DOHH2 (cell line): ENCODE measurements at regions not wholly inside any gene's neighbourhood (a gene's known extent, or its start where the extent isn't known, plus 50 kb on each side); places are given as distances from the start of the nearest gene placed in this dataset.

Experiments
- H3F3A ChIP-seq: fragments of 200-600 bp; sonication (generic), shearing (Covaris generic); 2 replicates; pipeline ENCODE4 v1.6.0; 2016; ENCODE audit warnings: antibody characterized with exemption, mild to moderate bottlenecking; ENCODE audit not compliant: control insufficient read depth, insufficient read depth
- H3K27ac ChIP-seq: fragments of 200-600 bp; sonication (generic); 2 replicates; pipeline ENCODE4 v1.5.1; 2014; ENCODE audit warnings: low read depth, mild to moderate bottlenecking, low read length, moderate library complexity
- H3K27me3 ChIP-seq: fragments of 200-600 bp; sonication (generic); 2 replicates; pipeline ENCODE4 v1.6.1; 2014; ENCODE audit warnings: mild to moderate bottlenecking, low read length, mixed read lengths; ENCODE audit not compliant: control insufficient read depth
- H3K36me3 ChIP-seq: fragments of 200-600 bp; sonication (generic); 2 replicates; pipeline ENCODE4 v1.6.1; 2014; ENCODE audit warnings: mild to moderate bottlenecking, low read length, moderate library complexity, mixed read lengths; ENCODE audit not compliant: control insufficient read depth
- H3K4me1 ChIP-seq: fragments of 200-600 bp; sonication (generic); 2 replicates; pipeline ENCODE4 v1.6.1; 2014; ENCODE audit warnings: mild to moderate bottlenecking, low read length, mixed read lengths; ENCODE audit not compliant: control insufficient read depth
- H3K4me2 ChIP-seq: fragments of 200-600 bp; sonication (generic); 2 replicates; pipeline ENCODE4 v1.6.0; 2014; ENCODE audit warnings: mild to moderate bottlenecking, low read length, moderate library complexity
- H3K4me3 ChIP-seq: fragments of 200-600 bp; sonication (generic); 2 replicates; pipeline ENCODE4 v1.5.1; 2014; ENCODE audit warnings: mild to moderate bottlenecking, low read length, mixed read lengths
- H3K79me2 ChIP-seq: fragments of 200-600 bp; sonication (generic); 2 replicates; pipeline ENCODE4 v1.6.1; 2014; ENCODE audit warnings: mild to moderate bottlenecking, low read length, mixed read lengths; ENCODE audit not compliant: control insufficient read depth
- H3K9me2 ChIP-seq: fragments of 200-600 bp; sonication (generic); replicated peaks from 2 replicates; pipeline ENCODE4 v1.6.1; 2014; ENCODE audit warnings: mild to moderate bottlenecking, low read length, mixed read lengths; ENCODE audit not compliant: control insufficient read depth
- H3K9me3 ChIP-seq: fragments of 200-600 bp; sonication (generic); 2 replicates; pipeline ENCODE4 v1.6.1; 2014; ENCODE audit warnings: antibody characterized with exemption, low read length, mixed read lengths; ENCODE audit not compliant: control insufficient read depth, insufficient read depth
- H4K20me1 ChIP-seq: fragments of 200-600 bp; sonication (generic); 2 replicates; pipeline ENCODE4 v1.6.0; 2014; ENCODE audit warnings: low read depth, mild to moderate bottlenecking, antibody characterized with exemption, low read length, moderate library complexity; ENCODE audit not compliant: control insufficient read depth, insufficient read depth
- EZH2phosphoT487 ChIP-seq: fragments of 200-600 bp; sonication (generic); IDR thresholded peaks from 2 replicates; pipeline ENCODE4 v1.6.1; 2017; ENCODE audit warnings: borderline replicate concordance, mild to moderate bottlenecking, antibody characterized with exemption, low read length, moderate library complexity, mixed read lengths
- TF ChIP-seq, protein P1 (sequence below): fragments of 200-600 bp; sonication (generic); IDR thresholded peaks from one replicate; pipeline ENCODE4 v1.5.1; 2014; ENCODE audit warnings: antibody characterized with exemption, mild to moderate bottlenecking, low read depth, low read length; ENCODE audit not compliant: poor library complexity, severe bottlenecking

- H3K27ac ChIP-seq = no peak overlapping the region
- H3K9me2 ChIP-seq = no peaks in the 10 kb centered on the region
- TF ChIP-seq EZH2phosphoT487 = no peak
- TF ChIP-seq, protein P1, sequence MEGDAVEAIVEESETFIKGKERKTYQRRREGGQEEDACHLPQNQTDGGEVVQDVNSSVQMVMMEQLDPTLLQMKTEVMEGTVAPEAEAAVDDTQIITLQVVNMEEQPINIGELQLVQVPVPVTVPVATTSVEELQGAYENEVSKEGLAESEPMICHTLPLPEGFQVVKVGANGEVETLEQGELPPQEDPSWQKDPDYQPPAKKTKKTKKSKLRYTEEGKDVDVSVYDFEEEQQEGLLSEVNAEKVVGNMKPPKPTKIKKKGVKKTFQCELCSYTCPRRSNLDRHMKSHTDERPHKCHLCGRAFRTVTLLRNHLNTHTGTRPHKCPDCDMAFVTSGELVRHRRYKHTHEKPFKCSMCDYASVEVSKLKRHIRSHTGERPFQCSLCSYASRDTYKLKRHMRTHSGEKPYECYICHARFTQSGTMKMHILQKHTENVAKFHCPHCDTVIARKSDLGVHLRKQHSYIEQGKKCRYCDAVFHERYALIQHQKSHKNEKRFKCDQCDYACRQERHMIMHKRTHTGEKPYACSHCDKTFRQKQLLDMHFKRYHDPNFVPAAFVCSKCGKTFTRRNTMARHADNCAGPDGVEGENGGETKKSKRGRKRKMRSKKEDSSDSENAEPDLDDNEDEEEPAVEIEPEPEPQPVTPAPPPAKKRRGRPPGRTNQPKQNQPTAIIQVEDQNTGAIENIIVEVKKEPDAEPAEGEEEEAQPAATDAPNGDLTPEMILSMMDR = no peak
- H3K4me1 ChIP-seq = no peaks in the 10 kb centered on the region
- no peak overlapping the region for H3K4me2 ChIP-seq
- no peaks in the 10 kb centered on the region for H3F3A ChIP-seq
- no peaks in the 10 kb centered on the region for H3K9me3 ChIP-seq
- H3K27me3 ChIP-seq = 0 out of 2 replicates have a peak, but pooled peaks cover 2% of the 10 kb centered on the region
- no peaks in the 10 kb centered on the region for H3K36me3 ChIP-seq
- no peaks in the 10 kb centered on the region for H4K20me1 ChIP-seq
- no peak overlapping the region for H3K4me3 ChIP-seq
- H3K79me2 ChIP-seq = no peaks in the 10 kb centered on the region
Observed at GRCh38 chr5:143914756-143915155, 102.8 kb downstream of the HMHB1 start.

DNA sequence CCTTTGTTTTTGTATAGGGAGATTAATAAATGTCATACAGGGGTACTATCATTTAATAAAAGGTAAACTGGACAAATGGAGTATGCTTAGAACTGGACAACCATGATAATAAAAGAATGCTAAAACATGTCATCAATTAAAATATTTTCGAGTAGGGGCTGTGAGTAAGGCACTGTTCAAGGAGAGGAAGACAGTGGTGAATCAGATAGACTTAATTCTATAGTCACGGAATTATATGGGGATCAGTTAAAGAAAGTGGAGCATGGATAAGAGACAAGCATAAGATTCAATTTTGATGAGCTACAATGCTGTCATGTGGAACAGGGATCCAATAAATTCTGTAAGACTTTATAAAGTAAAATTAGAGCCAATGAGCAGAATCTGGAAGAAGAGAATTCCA lies 104.5 kb downstream of the HMHB1 start:
- H3F3A ChIP-seq = no peaks in the 10 kb centered on the region
- no peaks in the 10 kb centered on the region for H3K4me1 ChIP-seq
- no peaks in the 10 kb centered on the region for H3K79me2 ChIP-seq
- no peaks in the 10 kb centered on the region for H3K9me2 ChIP-seq
- no peak overlapping the region for H3K4me3 ChIP-seq
- no peaks in the 10 kb centered on the region for H3K9me3 ChIP-seq
- H3K27ac ChIP-seq = no peak overlapping the region
- no peak for TF ChIP-seq EZH2phosphoT487
- TF ChIP-seq, protein P1 = no peak
- H3K27me3 ChIP-seq = 0 out of 2 replicates have a peak, but pooled peaks cover 2% of the 10 kb centered on the region
- H3K36me3 ChIP-seq = no peaks in the 10 kb centered on the region
- no peak overlapping the region for H3K4me2 ChIP-seq
- H4K20me1 ChIP-seq = no peaks in the 10 kb centered on the region

DNA sequence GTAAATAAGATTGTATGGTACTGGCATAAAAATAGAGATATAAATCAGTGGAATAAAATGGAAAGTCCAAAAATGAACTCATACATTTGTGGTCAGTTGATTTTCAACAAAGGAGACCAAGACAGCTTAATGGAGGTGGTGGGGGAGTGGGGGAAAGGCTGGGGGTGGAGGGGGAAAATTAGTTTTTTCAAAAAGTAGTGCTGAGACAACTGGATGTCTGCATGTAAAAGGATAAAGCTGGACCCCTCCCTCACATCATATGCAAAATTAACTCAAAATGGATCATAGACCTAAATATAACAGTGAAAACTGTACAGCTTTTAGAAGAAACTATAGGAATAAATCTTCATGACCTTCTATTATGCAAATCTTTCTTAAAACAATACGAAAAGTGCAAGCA lies 107.0 kb downstream of the HMHB1 start:
- no peaks in the 10 kb centered on the region for H3K36me3 ChIP-seq
- H3K4me2 ChIP-seq = no peak overlapping the region
- no peaks in the 10 kb centered on the region for H3K9me2 ChIP-seq
- H3K27me3 ChIP-seq = no peaks in the 10 kb centered on the region
- no peaks in the 10 kb centered on the region for H3F3A ChIP-seq
- no peak overlapping the region for H3K4me3 ChIP-seq
- TF ChIP-seq, protein P1 = no peak
- no peak for TF ChIP-seq EZH2phosphoT487
- no peak overlapping the region for H3K27ac ChIP-seq
- H4K20me1 ChIP-seq = no peaks in the 10 kb centered on the region
- H3K4me1 ChIP-seq = no peaks in the 10 kb centered on the region
- no peaks in the 10 kb centered on the region for H3K9me3 ChIP-seq
- H3K79me2 ChIP-seq = no peaks in the 10 kb centered on the region

- H3K9me2 ChIP-seq = no peaks in the 10 kb centered on the region
- H3K27ac ChIP-seq = no peak overlapping the region
- H3K79me2 ChIP-seq = no peaks in the 10 kb centered on the region
- H4K20me1 ChIP-seq = no peaks in the 10 kb centered on the region
- H3K4me2 ChIP-seq = no peak overlapping the region
- H3K9me3 ChIP-seq = no peaks in the 10 kb centered on the region
- no peak for TF ChIP-seq EZH2phosphoT487
- TF ChIP-seq, protein P1 = no peak
- H3K4me3 ChIP-seq = no peak overlapping the region
- no peaks in the 10 kb centered on the region for H3K4me1 ChIP-seq
- H3K27me3 ChIP-seq = no peaks in the 10 kb centered on the region
- no peaks in the 10 kb centered on the region for H3F3A ChIP-seq
- H3K36me3 ChIP-seq = no peaks in the 10 kb centered on the region
Observed at GRCh38 chr5:143920772-143921171, 108.8 kb downstream of the HMHB1 start.
